HG03108 (cell line): ENCODE measurements at regions not wholly inside any gene's neighbourhood (a gene's known extent, or its start where the extent isn't known, plus 50 kb on each side); places are given as distances from the start of the nearest gene placed in this dataset.

Experiments used
- ATAC-seq: cut with Tn5 transposase; IDR thresholded peaks from one replicate; pipeline ENCODE4 v1.9.1; 2021; ENCODE audit warnings: moderate library complexity; ENCODE audit not compliant: unreplicated experiment

- ATAC-seq = no peak
Measured at GRCh38 chr22:22150457-22150856, 94.1 kb upstream of the VPREB1 start.

- ATAC-seq = no peak
Measured at GRCh38 chr22:22148905-22149304, 95.7 kb upstream of the VPREB1 start.

DNA sequence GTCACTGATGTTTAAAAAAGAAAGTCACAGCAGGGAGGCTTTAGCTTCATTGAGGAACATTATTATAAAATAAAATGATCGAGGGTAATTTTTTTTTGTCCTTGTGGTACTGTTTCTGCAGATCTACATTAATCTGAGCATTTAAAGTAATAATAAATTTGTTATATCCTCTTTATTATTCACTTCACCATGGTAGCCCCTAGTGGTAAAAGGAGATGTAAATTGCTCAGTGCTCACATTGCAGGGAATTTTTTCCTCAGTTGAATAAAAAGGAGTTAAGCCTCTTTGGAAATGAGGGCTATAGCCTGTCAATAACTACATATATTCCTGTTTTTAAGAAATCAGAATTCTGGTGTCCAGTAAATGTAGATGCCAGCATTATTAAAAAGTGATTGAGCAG is 99.7 kb upstream of the VPREB1 start:
- ATAC-seq = no peak

DNA sequence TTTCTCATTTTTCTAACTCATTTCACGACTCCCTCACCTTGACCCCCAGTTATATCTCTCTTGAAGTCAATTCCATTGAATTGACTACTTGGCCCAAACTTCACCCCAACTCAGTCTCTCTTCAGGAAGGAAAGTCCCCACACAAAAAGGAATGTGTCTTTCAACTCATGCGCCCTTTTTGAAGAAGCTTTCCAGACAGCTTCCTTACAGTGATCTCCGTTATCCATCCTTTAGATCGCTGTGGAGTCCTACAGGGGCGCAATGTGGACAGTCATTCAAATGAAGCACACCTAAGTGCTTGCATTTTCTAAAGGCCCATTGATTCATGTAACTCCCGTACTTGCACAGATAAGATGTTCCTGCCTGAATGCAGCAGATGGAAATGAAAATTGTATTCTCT is 101.1 kb upstream of the VPREB1 start:
- ATAC-seq = no peak

DNA sequence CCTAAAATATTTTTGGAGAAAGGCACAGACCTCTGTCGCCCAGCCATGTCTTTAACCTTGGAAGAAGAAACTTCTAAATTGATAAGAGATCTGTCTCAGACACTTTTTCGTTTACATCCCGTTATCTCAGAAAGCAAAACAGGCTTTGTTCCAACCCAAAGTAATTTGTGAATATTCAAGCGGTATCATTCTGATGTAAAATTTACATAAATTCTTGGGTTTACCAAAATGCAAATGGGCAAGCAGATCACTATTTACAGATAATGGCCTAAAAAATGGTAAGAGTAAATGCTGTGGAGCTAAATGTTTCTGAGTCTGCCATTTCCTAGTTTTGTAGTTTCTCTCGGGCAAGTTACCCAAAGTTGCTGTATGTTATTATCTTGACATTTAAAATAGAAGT is 101.9 kb upstream of the VPREB1 start:
- no peak for ATAC-seq

- no peak for ATAC-seq
Measured at GRCh38 chr22:22141771-22142591, 102.6 kb upstream of the VPREB1 start.

GRCh38 chr22:22141031-22141430 is 103.6 kb upstream of the VPREB1 start:
- ATAC-seq = no peak

GRCh38 chr22:22139364-22139763 is 105.2 kb upstream of the VPREB1 start:
- ATAC-seq = no peak

DNA sequence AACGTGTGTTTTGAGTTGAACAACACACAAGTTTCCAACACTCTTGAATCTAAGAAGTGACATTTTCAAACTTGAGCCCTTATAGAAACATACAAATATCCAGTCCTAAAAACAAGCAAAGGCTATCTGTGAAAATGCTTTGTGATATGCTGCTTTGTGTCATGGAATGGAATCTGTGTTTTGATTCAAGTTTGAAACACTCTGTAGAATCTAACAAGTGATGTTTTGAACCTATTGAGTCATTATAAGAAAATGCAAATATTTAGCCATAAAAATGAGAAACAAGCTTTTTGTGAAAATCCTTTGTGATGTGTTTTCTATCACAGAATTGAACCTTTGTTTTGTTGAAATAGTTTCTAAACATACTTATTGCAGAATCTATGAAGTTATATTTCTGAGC is 105.7 kb upstream of the VPREB1 start:
- ATAC-seq = no peak

DNA sequence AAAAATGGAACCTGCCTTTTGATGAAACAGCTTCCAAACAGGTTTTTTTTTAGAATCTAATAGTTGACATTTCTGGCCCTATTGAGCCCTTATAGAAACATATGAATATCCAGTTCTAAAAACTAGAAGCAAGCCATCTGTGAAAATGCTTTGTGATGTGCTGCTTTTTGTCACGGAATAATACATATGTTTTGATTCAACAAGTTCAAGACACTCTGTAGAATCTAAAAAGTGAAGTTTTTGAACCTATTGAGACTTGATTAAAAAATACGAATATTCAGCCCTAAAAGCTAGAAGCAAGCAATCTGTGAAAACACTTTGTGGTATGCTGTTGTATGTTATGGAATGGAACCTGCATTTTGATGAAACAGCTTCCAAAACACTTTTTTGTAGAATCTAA is 106.7 kb upstream of the VPREB1 start:
- no peak for ATAC-seq

DNA sequence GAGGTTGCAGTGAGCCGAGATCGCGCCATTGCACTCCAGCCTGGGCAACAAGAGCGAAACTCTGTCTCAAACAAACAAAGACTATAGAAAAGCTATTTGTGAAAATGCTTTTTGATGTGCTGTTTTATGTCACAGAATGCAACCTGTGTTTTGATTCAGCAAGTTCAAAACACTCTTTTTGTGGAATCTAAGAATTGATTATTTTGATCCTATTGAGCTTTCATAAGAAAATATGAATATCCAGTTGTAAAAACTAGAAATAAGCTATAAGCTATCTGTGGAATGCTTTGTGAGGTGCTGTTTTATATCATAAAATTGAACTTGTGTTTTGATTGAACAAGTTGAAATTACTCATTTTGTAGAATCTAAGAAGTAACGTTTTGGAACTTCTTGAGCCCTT is 110.7 kb upstream of the VPREB1 start:
- no peak for ATAC-seq

GRCh38 chr22:22130953-22131608 is 113.5 kb upstream of the VPREB1 start:
- ATAC-seq = no peak

- ATAC-seq = no peak
Measured at GRCh38 chr22:22129387-22129786, 115.2 kb upstream of the VPREB1 start.

DNA sequence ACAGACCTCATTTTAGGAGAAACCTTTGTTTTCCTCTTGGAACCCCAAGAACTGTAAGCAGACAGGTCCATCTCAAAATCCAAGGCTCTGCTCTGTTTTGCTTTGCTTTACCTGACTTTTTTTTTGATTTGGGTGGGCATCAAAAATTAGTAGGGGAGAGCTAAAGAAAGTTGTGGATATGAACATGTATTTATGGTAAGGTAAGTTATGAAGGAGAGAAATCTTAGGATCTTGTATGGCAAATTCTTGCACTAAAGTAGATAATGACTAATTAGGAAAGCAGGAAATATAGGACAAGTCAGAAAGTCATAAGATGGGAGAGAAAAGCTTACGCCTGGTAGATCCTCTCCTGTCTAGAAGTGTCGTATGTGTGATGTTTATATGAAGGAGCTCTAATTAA is 116.1 kb upstream of the VPREB1 start:
- ATAC-seq = no peak

DNA sequence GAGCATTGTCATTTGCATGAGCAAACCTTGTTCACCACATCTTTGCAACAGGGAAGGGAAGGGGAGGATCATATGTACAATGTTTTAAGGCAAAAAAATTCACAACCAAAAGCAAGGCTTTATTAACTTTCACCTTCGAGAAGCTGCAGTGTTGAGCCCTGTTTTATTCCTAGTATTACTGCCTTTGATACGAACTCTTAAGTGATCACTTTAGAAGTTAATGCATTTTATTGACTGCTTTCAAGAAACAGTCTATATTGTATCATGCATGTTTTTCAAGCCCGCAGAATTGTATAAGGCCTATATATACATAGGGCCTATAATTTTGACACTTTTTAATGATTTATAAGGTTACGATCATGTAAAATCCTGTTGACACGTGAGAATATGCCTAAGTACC is 117.5 kb upstream of the VPREB1 start:
- ATAC-seq = no peak

DNA sequence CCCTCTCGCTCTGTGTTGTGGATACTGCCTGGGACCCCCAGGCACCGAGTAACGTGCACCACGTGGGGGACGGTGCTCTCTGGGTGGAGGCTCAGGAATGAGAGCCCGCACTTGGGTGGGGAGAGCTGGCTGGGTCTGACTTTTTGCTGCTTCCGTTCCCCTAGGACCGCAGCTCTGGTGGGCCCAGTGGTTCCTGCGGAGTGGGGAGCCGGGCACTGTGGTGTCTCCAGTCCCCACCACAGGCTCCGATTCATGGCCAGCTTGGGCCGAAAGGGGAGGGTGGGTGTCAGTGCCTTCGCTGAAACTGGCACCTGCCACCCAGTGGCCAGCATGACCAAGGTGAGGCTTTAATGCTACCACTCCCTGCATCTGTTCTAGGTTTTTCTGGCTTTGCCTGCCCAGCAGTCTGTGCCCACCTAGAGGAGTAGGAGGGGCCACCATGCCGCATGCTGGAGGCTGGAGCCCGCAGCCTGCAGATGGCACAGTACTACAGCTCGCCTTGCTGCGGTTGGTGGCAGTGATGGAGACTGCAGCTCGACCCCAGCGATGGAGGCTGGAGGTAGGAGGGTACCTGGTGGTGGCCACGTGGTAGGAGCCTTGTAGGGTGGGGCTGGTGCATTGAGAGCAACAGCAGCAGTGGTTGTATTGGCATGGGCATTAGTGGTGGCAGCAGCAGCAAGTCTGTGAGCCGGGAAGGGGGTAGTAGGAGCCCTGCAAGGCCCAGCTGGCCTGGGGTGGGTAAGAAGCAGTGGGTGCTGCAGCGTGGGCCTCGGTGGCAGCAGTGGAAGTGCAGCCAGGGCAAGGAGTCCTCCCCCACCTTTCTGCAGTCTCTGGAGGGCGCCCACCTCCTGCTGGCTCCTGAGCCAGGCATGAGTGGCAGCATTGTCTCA is 118.8 kb upstream of the VPREB1 start:
- no peak for ATAC-seq

DNA sequence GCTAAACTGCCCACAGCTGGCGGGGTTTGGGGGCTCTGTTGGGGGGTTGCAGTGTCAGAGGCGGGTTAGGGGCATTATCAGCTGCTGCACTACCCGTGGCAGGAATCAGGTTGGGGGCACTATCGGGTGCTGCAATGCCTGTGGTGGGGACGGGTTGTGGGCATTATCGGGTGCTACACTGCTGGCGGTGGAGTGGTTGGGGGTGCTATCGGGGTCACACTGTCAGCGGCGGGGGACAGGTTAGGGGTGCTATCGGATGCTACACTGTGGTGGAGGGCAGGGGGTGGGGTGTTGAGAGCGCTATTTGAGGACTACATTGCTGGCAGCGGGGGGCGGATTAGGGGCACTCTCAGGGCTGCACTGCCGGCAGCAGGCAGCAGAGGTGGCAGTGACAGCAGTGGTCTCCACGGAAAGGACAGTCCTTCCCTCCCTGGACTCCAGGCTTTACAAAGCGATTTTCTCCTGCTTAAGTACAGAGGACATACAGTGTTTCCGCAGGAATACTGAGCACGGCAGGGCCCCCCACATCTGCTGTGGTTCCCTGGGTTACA is 119.5 kb upstream of the VPREB1 start:
- ATAC-seq = no peak

GRCh38 chr22:22124374-22124773 is 120.2 kb upstream of the VPREB1 start:
- ATAC-seq = no peak

- ATAC-seq = no peak
Measured at GRCh38 chr22:22123960-22124278, 120.7 kb upstream of the VPREB1 start.

DNA sequence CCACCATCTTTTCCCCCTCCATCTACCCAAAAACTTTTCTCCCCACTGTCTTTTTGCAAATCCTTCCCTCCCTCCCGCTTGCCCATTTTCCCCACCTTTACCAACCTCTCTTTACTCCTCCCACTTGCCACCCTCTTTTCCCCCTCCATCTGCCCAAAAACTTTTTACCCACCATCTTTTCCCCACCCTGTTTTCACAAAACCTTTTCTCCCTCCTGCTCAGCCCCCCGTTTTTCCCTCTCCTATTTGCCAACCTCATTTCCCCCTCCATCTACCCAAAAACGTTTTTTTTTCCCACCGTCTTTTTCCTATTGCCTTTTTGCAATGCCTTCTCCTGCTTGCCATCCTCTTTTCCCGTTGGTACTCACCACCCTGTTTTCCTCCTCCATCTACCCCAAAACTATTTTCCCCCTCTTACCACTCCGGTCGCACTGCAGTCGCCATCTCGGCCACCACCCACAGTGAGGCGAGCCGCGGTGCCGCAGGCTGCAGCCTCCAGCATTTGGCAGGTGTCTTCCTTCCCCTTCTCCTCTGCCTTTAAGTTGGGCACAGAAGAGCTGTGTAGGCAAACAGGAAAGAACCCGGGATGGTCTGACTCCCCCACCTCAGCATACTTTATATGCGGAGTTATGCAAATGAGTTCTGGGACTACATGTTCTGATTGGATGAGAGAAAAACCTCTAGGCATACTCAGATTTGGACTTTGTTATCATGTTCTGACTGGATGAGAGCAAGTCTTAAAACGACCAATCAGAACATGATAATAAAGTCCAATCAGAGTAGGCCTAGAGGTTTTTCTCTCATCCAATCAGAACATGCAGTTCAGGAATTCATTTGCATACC is 121.2 kb upstream of the VPREB1 start:
- no peak for ATAC-seq
